GM12878 (cell line): ENCODE measurements at regions not wholly inside any gene's neighbourhood (a gene's known extent, or its start where the extent isn't known, plus 50 kb on each side); places are given as distances from the start of the nearest gene placed in this dataset.

Experiments used
- ATAC-seq: fragments of 200-7000 bp; cut with Tn5 transposase; 3 replicates; pipeline ENCODE4 v1.9.1; 2020; ENCODE audit warnings: mild to moderate bottlenecking, moderate library complexity
- BruUV-seq: library from RNA; stranded (reverse); fragments of 400-500 nt; replicated peaks from 2 replicates; lab custom pipeline; 2021; lab: Mats Ljungman, UMichigan
- CTCF ChIA-PET: fragments of 300-600 bp; sonication (Branson Sonifier 250); formaldehyde crosslinking; extraction: SDS; loops from one replicate; lab custom pipeline; 2021; ENCODE audit warnings: inconsistent platforms; lab: Yijun Ruan, JAX
- POLR2A ChIA-PET: fragments of 350-600 bp; formaldehyde crosslinking; extraction: SDS; loops from one replicate; lab custom pipeline; 2021; ENCODE audit warnings: inconsistent platforms; lab: Charles Lee
- RAD21 ChIA-PET: fragments of 300-600 bp; sonication (Branson Sonifier 250); formaldehyde crosslinking; loops from one replicate; lab custom pipeline; 2023; ENCODE audit warnings: antibody characterized with exemption; ENCODE audit not compliant: unreplicated experiment; lab: Charles Lee
- SMC1A ChIA-PET: fragments of 300-600 bp; sonication (Branson Sonifier 250); formaldehyde crosslinking; loops from one replicate; lab custom pipeline; 2023; ENCODE audit not compliant: unreplicated experiment, uncharacterized antibody; lab: Charles Lee
- DNase-seq: peaks from one replicate; pipeline ENCODE4 v3.0.0-alpha.2; 2011; ENCODE audit warnings: low read depth, low spot score
- FAIRE-seq: peaks from 3 replicates; lab custom pipeline; 2011; peaks lifted over from hg19 to GRCh38; lab: Jason Lieb, UNC
- H2AFZ ChIP-seq: 2 replicates; pipeline ENCODE4 v1.6.0; 2011; ENCODE audit warnings: low read depth, low read length, control low read depth; ENCODE audit not compliant: control insufficient read depth
- H3K27ac ChIP-seq: 2 replicates; pipeline ENCODE4 v1.5.1; 2011; ENCODE audit warnings: control low read depth; ENCODE audit not compliant: control insufficient read depth, insufficient read depth
- H3K27me3 ChIP-seq, 2 experiments: replicated peaks in 1 of 2; 2 replicates each; pipeline versions ENCODE4 v1.6.0 to v1.6.1; 2011; ENCODE audit warnings: low read length in 1 of 2; ENCODE audit not compliant: control insufficient read depth in 2 of 2, insufficient read depth in 2 of 2
- H3K36me3 ChIP-seq, 2 experiments: 2 replicates each; pipeline ENCODE4 v1.5.1; 2011; ENCODE audit warnings: low read length in 1 of 2; ENCODE audit not compliant: control insufficient read depth in 2 of 2, insufficient read depth in 2 of 2
- H3K4me1 ChIP-seq: 2 replicates; pipeline ENCODE4 v1.6.1; 2011; ENCODE audit warnings: mild to moderate bottlenecking, low read length, moderate library complexity, mixed read lengths; ENCODE audit not compliant: control insufficient read depth, insufficient read depth
- H3K4me2 ChIP-seq: 2 replicates; pipeline ENCODE4 v1.6.0; 2011; ENCODE audit warnings: control low read depth; ENCODE audit not compliant: control insufficient read depth, insufficient read depth
- H3K4me3 ChIP-seq: fragments of 200-600 bp; sonication (generic); 2 replicates; pipeline ENCODE4 v1.5.1; 2016
- H3K79me2 ChIP-seq: 2 replicates; pipeline ENCODE4 v1.6.0; 2011; ENCODE audit warnings: low read length; ENCODE audit not compliant: control insufficient read depth, insufficient read depth
- H3K9ac ChIP-seq: 2 replicates; pipeline ENCODE4 v1.8.0; 2011; ENCODE audit warnings: low read length, control low read depth, mixed read lengths; ENCODE audit not compliant: control insufficient read depth, insufficient read depth
- H3K9me3 ChIP-seq: replicated peaks from 3 replicates; pipeline ENCODE4 v1.5.1; 2011; ENCODE audit warnings: mild to moderate bottlenecking, low read length; ENCODE audit not compliant: control insufficient read depth, insufficient read depth
- H4K20me1 ChIP-seq: 2 replicates; pipeline ENCODE4 v1.6.0; 2011; ENCODE audit not compliant: control insufficient read depth, insufficient read depth
- BCL11A ChIP-seq: IDR thresholded peaks from 2 replicates; pipeline ENCODE4 v1.6.1; 2011; ENCODE audit warnings: low read depth, low read length
- CEBPZ ChIP-seq: fragments of 150-350 bp; IDR thresholded peaks from 2 replicates; pipeline ENCODE4 v1.6.1; 2016; ENCODE audit warnings: low read depth, low read length
- CTCF ChIP-seq, 3 experiments: IDR thresholded peaks in 2 of 3; conservative IDR thresholded peaks in 1 of 3; 2 replicates each; pipeline ENCODE4 v1.5.1; 2011; ENCODE audit warnings: low read depth in 3 of 3, low read length in 3 of 3, mild to moderate bottlenecking in 3 of 3, control low read depth in 2 of 3, moderate library complexity in 2 of 3, inconsistent platforms in 1 of 3, mixed read lengths in 1 of 3; ENCODE audit not compliant: control insufficient read depth in 2 of 3, insufficient read depth in 1 of 3; ENCODE audit errors: extremely low read depth in 1 of 3
- MAX ChIP-seq: IDR thresholded peaks from 2 replicates; pipeline ENCODE4 v1.6.1; 2012; ENCODE audit warnings: low read depth, low read length, improper control_type of control experiment
- NR2F1 ChIP-seq: fragments of 450-650 bp; conservative IDR thresholded peaks from 2 replicates; pipeline ENCODE4 v1.6.1; 2017; ENCODE audit warnings: mild to moderate bottlenecking
- PBX3 ChIP-seq: IDR thresholded peaks from 2 replicates; pipeline ENCODE4 v1.6.1; 2011; ENCODE audit warnings: mild to moderate bottlenecking, low read depth, low read length, moderate library complexity; ENCODE audit not compliant: insufficient replicate concordance
- POLR2AphosphoS5 ChIP-seq: IDR thresholded peaks from 2 replicates; pipeline ENCODE4 v1.6.1; 2011; ENCODE audit warnings: mild to moderate bottlenecking, low read length, inconsistent platforms
- POU2F2 ChIP-seq: IDR thresholded peaks from 3 replicates; pipeline ENCODE4 v1.6.1; 2011; ENCODE audit warnings: low read depth, mild to moderate bottlenecking, low read length, borderline replicate concordance
- SIN3A ChIP-seq: IDR thresholded peaks from 2 replicates; pipeline ENCODE4 v1.6.1; 2012; ENCODE audit warnings: low read depth, low read length, improper control_type of control experiment
- SMARCA5 ChIP-seq: fragments of 450-650 bp; IDR thresholded peaks from 2 replicates; pipeline ENCODE4 v1.6.1; 2017; ENCODE audit warnings: mild to moderate bottlenecking
- SREBF2 ChIP-seq: IDR thresholded peaks from 2 replicates; pipeline ENCODE4 v1.6.1; 2012; ENCODE audit warnings: mild to moderate bottlenecking, low read length
- STAT1 ChIP-seq: fragments of 450-650 bp; conservative IDR thresholded peaks from 2 replicates; pipeline ENCODE4 v1.6.1; 2014; ENCODE audit warnings: antibody characterized with exemption, mild to moderate bottlenecking
- TARDBP ChIP-seq: IDR thresholded peaks from 2 replicates; pipeline ENCODE4 v1.6.1; 2016; ENCODE audit warnings: borderline replicate concordance
- WRNIP1 ChIP-seq: IDR thresholded peaks from 2 replicates; pipeline ENCODE4 v1.6.1; 2011; ENCODE audit warnings: low read depth, low read length, improper control_type of control experiment, borderline replicate concordance
- ZBED1 ChIP-seq: IDR thresholded peaks from 2 replicates; pipeline ENCODE4 v1.6.1; 2016; ENCODE audit warnings: borderline replicate concordance
- WGBS: methylation state at CpG from one replicate; pipeline ENCODE4 v1.1.6; 2016; ENCODE audit warnings: low lambda C conversion rate; ENCODE audit not compliant: insufficient replicate concordance, insufficient coverage; ENCODE audit errors: missing lambda C conversion rate; 5-methylcytosine and 5-hydroxymethylcytosine counted together
- in situ Hi-C: fragments of 300-500 bp; cut with MboI; formaldehyde crosslinking; loops from 9 replicates; pipeline ENCODE4 v1.14.3; 2018; ENCODE audit warnings: mixed read lengths
- intact Hi-C: fragments of 100-400 bp; cut with micrococcal nuclease; formaldehyde crosslinking; loops from one replicate; pipeline ENCODE4 v1.14.2; 2022; ENCODE audit not compliant: unreplicated experiment

- Histone ChIP-seq H3K4me1 (no peaks in the 10 kb centered on the region), H4K20me1 (no peaks in the 10 kb centered on the region), H3K9ac (no peak overlapping the region), H3K36me3 (no peaks in the 10 kb centered on the region), H3K79me2 (no peaks in the 10 kb centered on the region), H3K27ac (no peak overlapping the region), H3K9me3 (no peaks in the 10 kb centered on the region; the same call in 2 of the 3 replicates), H2AFZ (no peak overlapping the region), H3K27me3 (no peaks in the 10 kb centered on the region), H3K4me2 (no peak overlapping the region), H3K4me3 (no peak overlapping the region)
- BruUV-seq = no TSS peak
- TF ChIP-seq SREBF2 (no peak), SIN3A (no peak), NR2F1 (no peak), ZBED1 (no peak), WRNIP1 (no peak), MAX (no peak), SMARCA5 (no peak), CTCF (IDR thresholded peaks at IDR 0.05 in 2 of 3, conservative IDR thresholded peaks at IDR 0.05 in 1 of 3; ENCODE audit: control insufficient read depth in 2 of 3, extremely low read depth in 1 of 3, insufficient read depth in 1 of 3, low read depth in 3 of 3, low read length in 3 of 3) (no peak), CEBPZ (no peak), POU2F2 (no peak), TARDBP (no peak), BCL11A (no peak), STAT1 (no peak), PBX3 (no peak), POLR2AphosphoS5 (no peak)
- no peak for ATAC-seq
- ChIA-PET CTCF (no interaction called here), RAD21 (no interaction called here), POLR2A (no interaction called here), SMC1A (no interaction called here)
- intact Hi-C loops = no loop called here
- in situ Hi-C loops = no loop called here
- FAIRE-seq = no peak
- no peak for DNase-seq
- WGBS = 46% methylated on average over 9 of the region's 9 CpGs
These were observed 109.1 kb upstream of the PEG3 start for GRCh38 chr19:56949626-56950025.
